HEK293 (cell line): ENCODE measurements at regions not wholly inside any gene's neighbourhood (a gene's known extent, or its start where the extent isn't known, plus 50 kb on each side); places are given as distances from the start of the nearest gene placed in this dataset.

Source experiments
- BCL11A ChIP-seq: fragments of 450-650 bp; formaldehyde crosslinking; IDR thresholded peaks from 2 replicates; pipeline ENCODE4 v1.5.1; 2016; ENCODE audit warnings: low read depth, missing biosample characterization, missing genetic modification characterization
- FEZF1 ChIP-seq: fragments of 450-650 bp; formaldehyde crosslinking; IDR thresholded peaks from 2 replicates; pipeline ENCODE4 v1.5.1; 2016; ENCODE audit warnings: missing biosample characterization, missing genetic modification characterization
- GLI2 ChIP-seq: fragments of 450-650 bp; formaldehyde crosslinking; IDR thresholded peaks from 2 replicates; pipeline ENCODE4; 2017; ENCODE audit warnings: missing biosample characterization, missing genetic modification characterization, low read depth, borderline replicate concordance
- GLIS1 ChIP-seq: fragments of 450-650 bp; formaldehyde crosslinking; IDR thresholded peaks from 2 replicates; pipeline ENCODE4 v1.5.1; 2016; ENCODE audit warnings: missing biosample characterization, missing genetic modification characterization
- GLIS2 ChIP-seq: fragments of 450-650 bp; formaldehyde crosslinking; IDR thresholded peaks from 2 replicates; pipeline ENCODE4 v1.5.1; 2016; ENCODE audit warnings: missing biosample characterization, missing genetic modification characterization
- IKZF3 ChIP-seq: fragments of 450-650 bp; IDR thresholded peaks from 2 replicates; pipeline ENCODE4 v1.5.0; 2018; ENCODE audit warnings: missing biosample characterization, mild to moderate bottlenecking, missing genetic modification characterization, moderate library complexity
- KLF10 ChIP-seq: fragments of 450-650 bp; IDR thresholded peaks from 2 replicates; pipeline ENCODE4 v1.5.1; 2018; ENCODE audit warnings: missing biosample characterization, mild to moderate bottlenecking, missing genetic modification characterization
- KLF16 ChIP-seq: fragments of 450-650 bp; formaldehyde crosslinking; IDR thresholded peaks from 2 replicates; pipeline ENCODE4 v1.5.1; 2017; ENCODE audit warnings: missing biosample characterization, missing genetic modification characterization
- REPIN1 ChIP-seq: fragments of 450-650 bp; formaldehyde crosslinking; IDR thresholded peaks from 2 replicates; pipeline ENCODE4 v1.5.1; 2017; ENCODE audit warnings: missing biosample characterization, missing genetic modification characterization, low read depth
- SP7 ChIP-seq: fragments of 450-650 bp; formaldehyde crosslinking; IDR thresholded peaks from 2 replicates; pipeline ENCODE4 v1.5.1; 2016; ENCODE audit warnings: missing biosample characterization, missing genetic modification characterization
- WT1 ChIP-seq: fragments of 450-650 bp; formaldehyde crosslinking; IDR thresholded peaks from 2 replicates; pipeline ENCODE4 v1.5.1; 2016; ENCODE audit warnings: missing biosample characterization, missing genetic modification characterization
- ZBTB1 ChIP-seq: fragments of 450-650 bp; formaldehyde crosslinking; IDR thresholded peaks from 2 replicates; pipeline ENCODE4 v1.5.1; 2016; ENCODE audit warnings: missing biosample characterization, missing genetic modification characterization
- ZBTB8A ChIP-seq: fragments of 450-650 bp; formaldehyde crosslinking; IDR thresholded peaks from 2 replicates; pipeline ENCODE4 v1.5.1; 2016; ENCODE audit warnings: missing biosample characterization, missing genetic modification characterization
- ZNF132 ChIP-seq: fragments of 450-650 bp; formaldehyde crosslinking; IDR thresholded peaks from 2 replicates; pipeline ENCODE4 v1.5.1; 2017; ENCODE audit warnings: missing biosample characterization, missing genetic modification characterization, borderline replicate concordance
- ZNF140 ChIP-seq: fragments of 450-650 bp; formaldehyde crosslinking; IDR thresholded peaks from 2 replicates; pipeline ENCODE4 v1.5.1; 2016; ENCODE audit warnings: missing biosample characterization, missing genetic modification characterization
- ZNF292 ChIP-seq: fragments of 450-650 bp; formaldehyde crosslinking; IDR thresholded peaks from 2 replicates; pipeline ENCODE4 v1.5.1; 2016; ENCODE audit warnings: low read depth, missing biosample characterization, missing genetic modification characterization, borderline replicate concordance
- ZNF354C ChIP-seq: fragments of 450-650 bp; formaldehyde crosslinking; IDR thresholded peaks from 2 replicates; pipeline ENCODE4 v1.5.1; 2016; ENCODE audit warnings: missing biosample characterization, missing genetic modification characterization, low read depth, borderline replicate concordance
- ZNF626 ChIP-seq: fragments of 450-650 bp; sonication (Bioruptor Pico); formaldehyde crosslinking; IDR thresholded peaks from 2 replicates; pipeline ENCODE4 v1.5.1; 2018; ENCODE audit warnings: missing biosample characterization, missing genetic modification characterization, inconsistent platforms
- ZNF629 ChIP-seq: fragments of 450-650 bp; formaldehyde crosslinking; IDR thresholded peaks from 2 replicates; pipeline ENCODE4 v1.5.1; 2017; ENCODE audit warnings: missing biosample characterization, missing genetic modification characterization
- ZNF654 ChIP-seq: fragments of 450-650 bp; formaldehyde crosslinking; IDR thresholded peaks from 2 replicates; pipeline ENCODE4 v1.5.1; 2016; ENCODE audit warnings: low read depth, missing biosample characterization, missing genetic modification characterization
- ZNF670 ChIP-seq: fragments of 450-650 bp; formaldehyde crosslinking; IDR thresholded peaks from 2 replicates; pipeline ENCODE4 v1.5.1; 2016; ENCODE audit warnings: missing biosample characterization, missing genetic modification characterization, low read depth
- ZNF76 ChIP-seq: fragments of 450-650 bp; formaldehyde crosslinking; IDR thresholded peaks from 2 replicates; pipeline ENCODE4; 2016; ENCODE audit warnings: low read depth, missing biosample characterization, missing genetic modification characterization, borderline replicate concordance
- ZNF830 ChIP-seq: fragments of 450-650 bp; IDR thresholded peaks from 2 replicates; pipeline ENCODE4 v1.5.0; 2018; ENCODE audit warnings: missing biosample characterization, missing genetic modification characterization, low read depth, mild to moderate bottlenecking, moderate library complexity
- TF ChIP-seq, protein P1 (sequence below): fragments of 450-650 bp; formaldehyde crosslinking; IDR thresholded peaks from 2 replicates; pipeline ENCODE4 v1.5.1; 2016; ENCODE audit warnings: missing biosample characterization, missing genetic modification characterization, low read depth
- TF ChIP-seq, protein P2 (sequence below): fragments of 450-650 bp; formaldehyde crosslinking; IDR thresholded peaks from 2 replicates; pipeline ENCODE4 v1.5.1; 2016; ENCODE audit warnings: missing biosample characterization, missing genetic modification characterization
- TF ChIP-seq, protein P3 (sequence below): fragments of 450-650 bp; formaldehyde crosslinking; IDR thresholded peaks from 2 replicates; pipeline ENCODE4 v1.5.1; 2016; ENCODE audit warnings: missing biosample characterization, missing genetic modification characterization, borderline replicate concordance
- TF ChIP-seq, protein P4 (sequence below): fragments of 450-650 bp; formaldehyde crosslinking; IDR thresholded peaks from 2 replicates; pipeline ENCODE4 v1.5.1; 2016; ENCODE audit warnings: missing biosample characterization, missing genetic modification characterization
- TF ChIP-seq, protein P5 (sequence below): fragments of 450-650 bp; formaldehyde crosslinking; IDR thresholded peaks from 2 replicates; pipeline ENCODE4 v1.5.1; 2016; ENCODE audit warnings: missing biosample characterization, missing genetic modification characterization
- TF ChIP-seq, protein P6 (sequence below): fragments of 450-650 bp; formaldehyde crosslinking; IDR thresholded peaks from 2 replicates; pipeline ENCODE4 v1.5.1; 2016; ENCODE audit warnings: missing biosample characterization, missing genetic modification characterization, borderline replicate concordance

DNA sequence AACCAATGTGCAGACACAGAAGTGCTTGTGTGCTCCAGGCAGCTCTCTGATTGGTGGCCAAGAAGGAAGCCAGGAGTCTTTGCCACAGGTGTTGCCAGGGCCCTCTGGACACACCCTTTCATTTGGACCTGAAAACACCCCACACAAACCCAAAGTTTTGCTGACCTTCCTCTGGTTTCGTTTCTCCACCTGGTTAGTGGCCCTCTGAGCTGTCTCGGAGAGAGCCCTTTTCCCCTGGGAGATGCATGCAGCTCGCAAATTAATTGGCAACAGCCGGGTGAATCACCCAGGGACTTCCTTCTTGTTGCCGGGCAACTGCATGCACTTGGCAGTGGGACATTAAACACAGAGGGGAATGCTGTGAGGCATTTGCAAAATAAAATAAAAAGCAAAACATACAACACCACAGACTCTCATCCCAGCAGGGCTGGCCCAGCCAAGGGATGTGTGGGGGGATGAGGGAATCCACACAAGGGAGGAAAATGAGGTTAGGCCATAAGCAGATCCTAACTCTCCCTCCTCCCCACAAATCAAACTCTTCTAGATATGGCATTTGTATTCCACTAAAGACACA is 286.6 kb downstream of the SOX9 start (continued):
- TF ChIP-seq, protein P1, sequence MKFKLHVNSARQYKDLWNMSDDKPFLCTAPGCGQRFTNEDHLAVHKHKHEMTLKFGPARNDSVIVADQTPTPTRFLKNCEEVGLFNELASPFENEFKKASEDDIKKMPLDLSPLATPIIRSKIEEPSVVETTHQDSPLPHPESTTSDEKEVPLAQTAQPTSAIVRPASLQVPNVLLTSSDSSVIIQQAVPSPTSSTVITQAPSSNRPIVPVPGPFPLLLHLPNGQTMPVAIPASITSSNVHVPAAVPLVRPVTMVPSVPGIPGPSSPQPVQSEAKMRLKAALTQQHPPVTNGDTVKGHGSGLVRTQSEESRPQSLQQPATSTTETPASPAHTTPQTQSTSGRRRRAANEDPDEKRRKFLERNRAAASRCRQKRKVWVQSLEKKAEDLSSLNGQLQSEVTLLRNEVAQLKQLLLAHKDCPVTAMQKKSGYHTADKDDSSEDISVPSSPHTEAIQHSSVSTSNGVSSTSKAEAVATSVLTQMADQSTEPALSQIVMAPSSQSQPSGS = no peak
- no peak for TF ChIP-seq ZNF626 (tag by site-specific recombination)
- TF ChIP-seq, protein P2, sequence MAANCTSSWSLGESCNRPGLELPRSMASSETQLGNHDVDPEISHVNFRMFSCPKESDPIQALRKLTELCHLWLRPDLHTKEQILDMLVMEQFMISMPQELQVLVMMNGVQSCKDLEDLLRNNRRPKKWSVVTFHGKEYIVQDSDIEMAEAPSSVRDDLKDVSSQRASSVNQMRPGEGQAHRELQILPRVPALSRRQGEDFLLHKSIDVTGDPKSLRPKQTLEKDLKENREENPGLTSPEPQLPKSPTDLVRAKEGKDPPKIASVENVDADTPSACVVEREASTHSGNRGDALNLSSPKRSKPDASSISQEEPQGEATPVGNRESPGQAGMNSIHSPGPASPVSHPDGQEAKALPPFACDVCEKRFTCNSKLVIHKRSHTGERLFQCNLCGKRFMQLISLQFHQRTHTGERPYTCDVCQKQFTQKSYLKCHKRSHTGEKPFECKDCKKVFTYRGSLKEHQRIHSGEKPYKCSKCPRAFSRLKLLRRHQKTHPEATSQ = no peak
- no peak for TF ChIP-seq ZNF140 (tag by site-specific recombination)
- TF ChIP-seq ZNF629 = peak; percentile 82
- TF ChIP-seq, protein P3, sequence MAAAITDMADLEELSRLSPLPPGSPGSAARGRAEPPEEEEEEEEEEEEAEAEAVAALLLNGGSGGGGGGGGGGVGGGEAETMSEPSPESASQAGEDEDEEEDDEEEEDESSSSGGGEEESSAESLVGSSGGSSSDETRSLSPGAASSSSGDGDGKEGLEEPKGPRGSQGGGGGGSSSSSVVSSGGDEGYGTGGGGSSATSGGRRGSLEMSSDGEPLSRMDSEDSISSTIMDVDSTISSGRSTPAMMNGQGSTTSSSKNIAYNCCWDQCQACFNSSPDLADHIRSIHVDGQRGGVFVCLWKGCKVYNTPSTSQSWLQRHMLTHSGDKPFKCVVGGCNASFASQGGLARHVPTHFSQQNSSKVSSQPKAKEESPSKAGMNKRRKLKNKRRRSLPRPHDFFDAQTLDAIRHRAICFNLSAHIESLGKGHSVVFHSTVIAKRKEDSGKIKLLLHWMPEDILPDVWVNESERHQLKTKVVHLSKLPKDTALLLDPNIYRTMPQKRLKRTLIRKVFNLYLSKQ (tag by site-specific recombination) = no peak
- TF ChIP-seq, protein P4, sequence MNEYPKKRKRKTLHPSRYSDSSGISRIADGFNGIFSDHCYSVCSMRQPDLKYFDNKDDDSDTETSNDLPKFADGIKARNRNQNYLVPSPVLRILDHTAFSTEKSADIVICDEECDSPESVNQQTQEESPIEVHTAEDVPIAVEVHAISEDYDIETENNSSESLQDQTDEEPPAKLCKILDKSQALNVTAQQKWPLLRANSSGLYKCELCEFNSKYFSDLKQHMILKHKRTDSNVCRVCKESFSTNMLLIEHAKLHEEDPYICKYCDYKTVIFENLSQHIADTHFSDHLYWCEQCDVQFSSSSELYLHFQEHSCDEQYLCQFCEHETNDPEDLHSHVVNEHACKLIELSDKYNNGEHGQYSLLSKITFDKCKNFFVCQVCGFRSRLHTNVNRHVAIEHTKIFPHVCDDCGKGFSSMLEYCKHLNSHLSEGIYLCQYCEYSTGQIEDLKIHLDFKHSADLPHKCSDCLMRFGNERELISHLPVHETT = peak; percentile 47
- no peak for TF ChIP-seq ZNF132 (tag by site-specific recombination)
- TF ChIP-seq IKZF3 (tag by site-specific recombination) = peak; percentile 84
- TF ChIP-seq, protein P5, sequence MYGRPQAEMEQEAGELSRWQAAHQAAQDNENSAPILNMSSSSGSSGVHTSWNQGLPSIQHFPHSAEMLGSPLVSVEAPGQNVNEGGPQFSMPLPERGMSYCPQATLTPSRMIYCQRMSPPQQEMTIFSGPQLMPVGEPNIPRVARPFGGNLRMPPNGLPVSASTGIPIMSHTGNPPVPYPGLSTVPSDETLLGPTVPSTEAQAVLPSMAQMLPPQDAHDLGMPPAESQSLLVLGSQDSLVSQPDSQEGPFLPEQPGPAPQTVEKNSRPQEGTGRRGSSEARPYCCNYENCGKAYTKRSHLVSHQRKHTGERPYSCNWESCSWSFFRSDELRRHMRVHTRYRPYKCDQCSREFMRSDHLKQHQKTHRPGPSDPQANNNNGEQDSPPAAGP (tag by site-specific recombination) = peak; percentile 98
- TF ChIP-seq BCL11A (tag by site-specific recombination) = peak; percentile 83
- peak; percentile 53 for TF ChIP-seq ZBTB8A (tag by site-specific recombination)
- TF ChIP-seq ZNF292 = no peak
- peak; percentile 87 for TF ChIP-seq WT1 (tag by site-specific recombination)
- TF ChIP-seq, protein P6, sequence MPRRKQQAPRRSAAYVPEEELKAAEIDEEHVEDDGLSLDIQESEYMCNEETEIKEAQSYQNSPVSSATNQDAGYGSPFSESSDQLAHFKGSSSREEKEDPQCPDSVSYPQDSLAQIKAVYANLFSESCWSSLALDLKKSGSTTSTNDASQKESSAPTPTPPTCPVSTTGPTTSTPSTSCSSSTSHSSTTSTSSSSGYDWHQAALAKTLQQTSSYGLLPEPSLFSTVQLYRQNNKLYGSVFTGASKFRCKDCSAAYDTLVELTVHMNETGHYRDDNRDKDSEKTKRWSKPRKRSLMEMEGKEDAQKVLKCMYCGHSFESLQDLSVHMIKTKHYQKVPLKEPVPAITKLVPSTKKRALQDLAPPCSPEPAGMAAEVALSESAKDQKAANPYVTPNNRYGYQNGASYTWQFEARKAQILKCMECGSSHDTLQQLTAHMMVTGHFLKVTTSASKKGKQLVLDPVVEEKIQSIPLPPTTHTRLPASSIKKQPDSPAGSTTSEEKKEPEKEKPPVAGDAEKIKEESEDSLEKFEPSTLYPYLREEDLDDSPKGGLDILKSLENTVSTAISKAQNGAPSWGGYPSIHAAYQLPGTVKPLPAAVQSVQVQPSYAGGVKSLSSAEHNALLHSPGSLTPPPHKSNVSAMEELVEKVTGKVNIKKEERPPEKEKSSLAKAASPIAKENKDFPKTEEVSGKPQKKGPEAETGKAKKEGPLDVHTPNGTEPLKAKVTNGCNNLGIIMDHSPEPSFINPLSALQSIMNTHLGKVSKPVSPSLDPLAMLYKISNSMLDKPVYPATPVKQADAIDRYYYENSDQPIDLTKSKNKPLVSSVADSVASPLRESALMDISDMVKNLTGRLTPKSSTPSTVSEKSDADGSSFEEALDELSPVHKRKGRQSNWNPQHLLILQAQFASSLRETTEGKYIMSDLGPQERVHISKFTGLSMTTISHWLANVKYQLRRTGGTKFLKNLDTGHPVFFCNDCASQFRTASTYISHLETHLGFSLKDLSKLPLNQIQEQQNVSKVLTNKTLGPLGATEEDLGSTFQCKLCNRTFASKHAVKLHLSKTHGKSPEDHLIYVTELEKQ (tag by site-specific recombination) = peak; percentile 51; the same call in 1 of the 2 replicates
- no peak for TF ChIP-seq ZNF670 (tag by site-specific recombination)
- no peak for TF ChIP-seq ZNF654
- peak; percentile 29; the same call in 1 of the 2 replicates for TF ChIP-seq ZNF76
- peak; percentile 73 for TF ChIP-seq FEZF1 (tag by site-specific recombination)
- TF ChIP-seq KLF10 (tag by site-specific recombination) = peak; percentile 85
- peak; percentile 29; the same call in 1 of the 2 replicates for TF ChIP-seq GLI2 (tag by site-specific recombination)
- no peak for TF ChIP-seq KLF16 (tag by site-specific recombination)
- peak; percentile 92 for TF ChIP-seq GLIS1
- no peak for TF ChIP-seq ZBTB1 (tag by site-specific recombination)
- no peak for TF ChIP-seq ZNF354C (tag by site-specific recombination)
- TF ChIP-seq ZNF830 (tag by site-specific recombination) = no peak
- TF ChIP-seq GLIS2 (tag by site-specific recombination) = peak; percentile 47; the same call in 1 of the 2 replicates
- no peak for TF ChIP-seq REPIN1 (tag by site-specific recombination)
- peak; percentile 90 for TF ChIP-seq SP7
